ENCODE measurements at regions not wholly inside any gene's neighbourhood (a gene's known extent, or its start where the extent isn't known, plus 50 kb on each side); places are given as distances from the start of the nearest gene placed in this dataset.
"Not testable (repeated sequence)": the region's sequence is repeated elsewhere in the genome, so short reads cannot be mapped to it uniquely, and the experiment has no call there.

DNA sequence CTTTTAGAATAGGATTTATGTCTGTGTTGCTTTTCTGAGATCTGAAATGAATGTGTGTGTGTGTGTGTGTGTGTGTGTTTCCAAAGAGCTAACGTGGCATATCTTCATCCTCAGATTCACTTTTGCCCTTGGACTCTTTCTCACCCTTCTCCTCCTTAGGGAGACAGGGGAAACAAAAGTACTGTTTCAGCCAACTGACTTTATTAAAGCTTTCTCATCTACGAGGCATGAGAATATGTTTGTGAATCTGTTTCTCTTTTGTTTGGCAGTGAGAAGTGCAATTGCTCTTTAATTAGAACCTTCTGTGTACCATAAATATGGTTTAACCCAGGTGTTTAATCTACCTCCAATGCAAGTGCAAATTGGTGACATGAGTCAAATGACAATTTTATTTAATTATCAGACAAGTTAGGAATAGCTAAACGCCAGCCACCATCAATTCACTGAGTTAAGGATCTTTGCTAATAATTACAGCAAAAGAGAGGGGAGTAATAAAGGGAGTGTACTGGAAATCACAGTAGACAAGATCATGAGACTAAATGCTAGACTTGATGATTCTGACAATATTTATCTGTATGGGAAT lies 186.4 kb upstream of the COL3A1 start:
- peak; percentile 70 for DNase-seq (ENCODE audit: low read depth)

DNA sequence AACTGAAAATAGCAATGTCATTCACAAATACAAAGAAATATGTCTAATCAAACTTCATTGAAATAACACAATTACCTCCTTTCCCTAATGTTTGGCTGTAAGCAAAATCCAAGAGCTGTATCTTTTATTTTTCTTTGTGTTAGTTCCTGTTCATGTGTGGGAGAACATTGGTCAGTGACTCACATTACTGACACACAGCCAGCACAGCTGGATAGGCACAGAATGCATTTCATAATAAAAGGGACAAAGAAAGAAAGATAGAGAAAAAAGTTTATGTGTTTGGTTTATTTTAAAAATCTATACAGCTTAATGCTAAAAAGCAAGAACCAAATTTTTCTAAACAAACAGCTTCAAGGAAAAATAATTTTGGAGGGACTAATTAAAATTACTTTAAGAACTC lies 185.6 kb upstream of the COL3A1 start:
- peak; percentile 95 for DNase-seq (ENCODE audit: low read depth)

GRCh38 chr2:188789951-188790350 lies 184.2 kb upstream of the COL3A1 start:
- DNase-seq (ENCODE audit: low read depth), result no peak

- not testable (repeated sequence) for DNase-seq (ENCODE audit: low read depth)
Observed at GRCh38 chr2:188794453-188794852, 179.7 kb upstream of the COL3A1 start.

DNA sequence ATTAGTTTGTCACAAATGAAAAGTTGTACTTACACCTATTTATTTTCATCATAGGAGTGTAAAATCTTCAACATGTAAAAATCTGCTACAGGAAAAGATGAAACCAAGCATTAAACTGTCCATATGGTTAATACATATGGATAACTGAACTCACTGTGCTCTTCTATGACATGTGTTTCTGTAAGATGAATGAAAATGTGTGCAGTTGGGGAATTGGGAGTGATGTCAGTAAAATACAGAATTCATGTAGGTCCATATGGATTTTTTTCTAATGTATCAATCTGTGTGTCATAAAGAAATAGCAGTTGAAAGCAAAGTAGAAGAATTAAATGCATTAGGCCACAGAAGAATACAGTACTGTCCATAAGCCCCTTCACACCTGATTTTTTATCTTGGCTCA lies 178.4 kb upstream of the COL3A1 start:
- DNase-seq (ENCODE audit: low read depth), result no peak

DNA sequence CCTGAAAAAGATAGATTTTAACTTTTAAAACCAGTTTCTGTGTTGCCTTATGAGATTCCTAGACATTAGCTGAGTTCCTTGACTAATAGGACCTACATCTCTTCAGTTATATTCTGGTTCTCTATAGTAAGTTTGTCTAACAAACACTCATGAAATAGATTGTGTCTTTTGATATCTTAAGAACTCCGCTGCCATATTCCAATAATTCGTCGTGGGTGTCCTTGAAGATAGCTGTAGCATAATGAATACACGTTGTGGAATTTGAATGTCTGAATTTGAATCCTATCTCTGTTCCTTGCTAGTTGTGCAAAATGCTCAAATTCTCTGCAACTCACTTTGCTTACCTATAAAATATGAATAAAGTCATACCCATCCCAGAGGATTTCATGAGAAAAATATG lies 176.8 kb upstream of the COL3A1 start:
- DNase-seq (ENCODE audit: low read depth), result no peak

DNA sequence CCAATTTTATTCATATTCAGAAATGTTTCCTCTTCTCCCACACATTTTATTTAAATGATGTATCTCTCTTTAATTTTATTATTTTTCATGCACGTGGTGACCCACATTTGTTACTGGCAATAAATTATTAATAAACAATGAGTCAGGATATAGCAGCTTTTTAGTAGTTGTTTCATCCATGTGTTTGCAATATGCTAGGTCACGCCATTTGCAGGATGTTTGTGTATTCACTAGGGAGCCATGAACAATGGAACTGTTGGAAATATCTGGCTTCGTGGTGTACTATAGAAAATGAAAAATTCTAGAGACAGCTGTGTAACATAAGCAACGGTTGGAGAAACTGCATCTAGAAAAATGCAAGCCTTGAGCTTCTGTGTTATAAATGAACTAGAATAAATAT lies 176.0 kb upstream of the COL3A1 start:
- peak; percentile 92 for DNase-seq (ENCODE audit: low read depth)

GRCh38 chr2:188805219-188805618 lies 169.0 kb upstream of the COL3A1 start:
- DNase-seq (ENCODE audit: low read depth), result no peak

- peak; percentile 90 for DNase-seq (ENCODE audit: low read depth)
Observed at GRCh38 chr2:188808947-188809355, 165.2 kb upstream of the COL3A1 start.

- DNase-seq (ENCODE audit: low read depth), result no peak
Observed at GRCh38 chr2:188810586-188810985, 163.6 kb upstream of the COL3A1 start.

GRCh38 chr2:188811522-188811921 lies 162.7 kb upstream of the COL3A1 start:
- peak; percentile 81 for DNase-seq (ENCODE audit: low read depth)

DNA sequence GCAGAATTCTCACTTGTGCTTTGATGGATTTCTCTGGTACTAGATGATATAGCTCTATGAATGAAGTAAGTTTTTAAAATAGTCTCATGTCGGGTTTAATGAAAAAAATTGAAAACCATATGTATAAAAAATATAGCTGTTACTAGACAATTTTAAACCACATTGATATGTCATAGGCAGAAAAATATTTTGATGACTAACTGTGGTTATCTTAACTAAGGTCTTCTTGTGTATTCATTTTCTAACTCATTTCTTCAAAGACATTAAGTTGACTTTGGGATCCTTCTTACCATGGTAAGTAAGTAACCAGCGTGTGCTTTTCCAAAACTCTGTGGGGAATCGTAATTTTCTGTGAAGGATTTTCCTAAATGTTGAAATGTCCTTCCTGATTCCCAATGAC lies 160.9 kb upstream of the COL3A1 start:
- peak; percentile 82 for DNase-seq (ENCODE audit: low read depth)

GRCh38 chr2:188813857-188814256 lies 160.3 kb upstream of the COL3A1 start:
- no peak for DNase-seq (ENCODE audit: low read depth)

GRCh38 chr2:188819011-188819410 lies 155.2 kb upstream of the COL3A1 start:
- DNase-seq (ENCODE audit: low read depth), result no peak

GRCh38 chr2:188819792-188820191 lies 154.4 kb upstream of the COL3A1 start:
- DNase-seq (ENCODE audit: low read depth), result no peak

- no peak for DNase-seq (ENCODE audit: low read depth)
Observed at GRCh38 chr2:188820576-188820975, 153.6 kb upstream of the COL3A1 start.

- DNase-seq (ENCODE audit: low read depth), result no peak
Observed at GRCh38 chr2:188824125-188824524, 150.0 kb upstream of the COL3A1 start.

- peak; percentile 58 for DNase-seq (ENCODE audit: low read depth)
Observed at GRCh38 chr2:188833331-188833730, 140.8 kb upstream of the COL3A1 start.

- DNase-seq (ENCODE audit: low read depth), result no peak
Observed at GRCh38 chr2:188833799-188834198, 140.4 kb upstream of the COL3A1 start.

- no peak for DNase-seq (ENCODE audit: low read depth)
Observed at GRCh38 chr2:188835006-188835405, 139.2 kb upstream of the COL3A1 start.

DNA sequence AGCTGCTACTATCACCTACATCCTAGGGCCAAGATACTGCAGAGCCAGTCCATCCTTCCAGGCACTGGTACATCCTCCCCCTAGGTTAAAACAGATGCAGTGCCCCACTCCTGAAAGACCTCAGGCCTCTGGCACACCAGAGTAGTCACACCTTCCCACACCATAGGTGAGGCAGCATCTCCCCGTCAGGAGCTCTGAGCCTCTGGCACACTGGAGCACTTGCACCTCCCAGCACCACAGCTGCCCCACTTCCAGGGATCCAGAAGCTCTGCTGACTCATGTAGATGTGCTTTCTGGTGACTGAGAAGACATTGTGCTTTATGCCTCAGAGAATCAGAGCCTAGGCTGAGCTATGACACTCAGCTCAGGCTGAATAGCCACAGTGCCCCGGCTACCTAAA lies 138.4 kb upstream of the COL3A1 start:
- no peak for DNase-seq (ENCODE audit: low read depth)

DNA sequence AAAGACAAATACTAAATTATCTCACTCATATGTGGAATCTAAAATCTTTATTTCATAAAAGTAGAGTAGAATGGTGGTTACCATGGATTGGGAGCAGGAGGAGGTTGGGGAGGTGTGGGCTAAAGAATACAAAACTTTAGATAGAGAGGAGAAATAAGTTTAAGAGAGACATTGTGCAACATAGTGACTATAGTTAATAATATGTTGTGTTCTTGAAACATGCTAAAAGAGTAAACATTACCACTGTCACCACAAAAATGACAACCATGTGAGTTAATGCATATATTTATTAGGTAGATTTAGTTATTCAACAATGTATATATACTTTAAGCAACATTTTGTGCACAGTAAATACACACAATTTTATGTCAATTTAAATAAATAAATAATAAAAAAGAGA lies 128.5 kb upstream of the COL3A1 start:
- DNase-seq (ENCODE audit: low read depth), result no peak

GRCh38 chr2:188848887-188849435 lies 125.2 kb upstream of the COL3A1 start:
- no peak for DNase-seq (ENCODE audit: low read depth)

- DNase-seq (ENCODE audit: low read depth), result peak; percentile 24
Observed at GRCh38 chr2:188850786-188851185, 123.4 kb upstream of the COL3A1 start.

Data from LHCN-M2 (cell line).